ENCODE measurements at regions not wholly inside any gene's neighbourhood (a gene's known extent, or its start where the extent isn't known, plus 50 kb on each side); places are given as distances from the start of the nearest gene placed in this dataset.

DNA sequence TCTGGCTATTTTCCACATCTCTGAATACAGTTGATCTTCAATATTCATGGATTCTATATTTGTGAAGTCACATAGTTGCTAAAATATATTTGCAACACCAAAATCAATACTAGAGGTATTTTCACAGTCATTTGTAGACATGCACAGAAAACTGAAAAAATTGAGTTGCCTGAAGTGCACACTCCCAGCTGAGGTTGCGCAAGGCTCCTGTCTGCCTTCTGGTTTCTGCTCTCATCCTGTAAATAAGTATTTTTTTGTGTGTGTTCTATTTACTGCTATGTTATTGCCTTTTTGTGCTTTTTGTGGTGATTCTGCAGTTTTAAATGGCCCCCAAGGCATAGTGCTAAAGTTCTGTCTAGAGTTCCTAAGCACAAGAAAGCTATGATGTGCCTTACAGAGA lies 371.1 kb upstream of the GRAMD2B start:
- no peak for DNase-seq (ENCODE audit: low spot score in 2 of 2)
- no peak overlapping the region for H3K4me3 ChIP-seq (ENCODE audit: low read depth, poor library complexity, severe bottlenecking)
- TF ChIP-seq POLR2A (IDR thresholded peaks at IDR 0.05) = no peak
- TF ChIP-seq, protein P1, sequence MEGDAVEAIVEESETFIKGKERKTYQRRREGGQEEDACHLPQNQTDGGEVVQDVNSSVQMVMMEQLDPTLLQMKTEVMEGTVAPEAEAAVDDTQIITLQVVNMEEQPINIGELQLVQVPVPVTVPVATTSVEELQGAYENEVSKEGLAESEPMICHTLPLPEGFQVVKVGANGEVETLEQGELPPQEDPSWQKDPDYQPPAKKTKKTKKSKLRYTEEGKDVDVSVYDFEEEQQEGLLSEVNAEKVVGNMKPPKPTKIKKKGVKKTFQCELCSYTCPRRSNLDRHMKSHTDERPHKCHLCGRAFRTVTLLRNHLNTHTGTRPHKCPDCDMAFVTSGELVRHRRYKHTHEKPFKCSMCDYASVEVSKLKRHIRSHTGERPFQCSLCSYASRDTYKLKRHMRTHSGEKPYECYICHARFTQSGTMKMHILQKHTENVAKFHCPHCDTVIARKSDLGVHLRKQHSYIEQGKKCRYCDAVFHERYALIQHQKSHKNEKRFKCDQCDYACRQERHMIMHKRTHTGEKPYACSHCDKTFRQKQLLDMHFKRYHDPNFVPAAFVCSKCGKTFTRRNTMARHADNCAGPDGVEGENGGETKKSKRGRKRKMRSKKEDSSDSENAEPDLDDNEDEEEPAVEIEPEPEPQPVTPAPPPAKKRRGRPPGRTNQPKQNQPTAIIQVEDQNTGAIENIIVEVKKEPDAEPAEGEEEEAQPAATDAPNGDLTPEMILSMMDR (IDR thresholded peaks at IDR 0.05) = no peak
- WGBS, 2 donors = 67 to 86% methylated on average over 1 of the region's 1 CpG
- intact Hi-C loops (cut with DNase I; ENCODE audit: low total_unique reads) = no loop called here

DNA sequence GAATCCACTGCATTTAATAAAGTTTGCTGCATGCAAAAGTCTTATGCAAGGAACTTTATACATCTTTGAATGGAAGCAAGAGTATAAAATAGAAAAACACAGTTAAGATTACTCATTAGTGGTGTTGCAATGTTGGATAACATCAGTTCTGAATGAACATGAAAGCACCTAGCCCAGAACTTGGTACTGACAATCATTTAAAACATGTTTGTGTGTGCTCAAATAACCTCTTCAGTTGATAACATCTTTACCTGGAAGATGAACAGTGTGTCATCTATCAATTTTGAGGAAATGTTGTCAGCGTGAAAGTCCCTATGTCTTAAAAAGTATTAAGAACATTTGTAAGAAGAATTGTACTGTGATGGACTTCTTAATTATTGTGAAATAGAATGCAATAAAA lies 370.4 kb upstream of the GRAMD2B start:
- H3K4me3 ChIP-seq (ENCODE audit: low read depth, poor library complexity, severe bottlenecking) = no peak overlapping the region
- DNase-seq (ENCODE audit: low spot score in 2 of 2) = no peak
- no peak for TF ChIP-seq POLR2A (IDR thresholded peaks at IDR 0.05)
- TF ChIP-seq, protein P1 (IDR thresholded peaks at IDR 0.05) = no peak
- intact Hi-C loops (cut with DNase I; ENCODE audit: low total_unique reads) = no loop called here
- 61 to 71% methylated on average over 1 of the region's 1 CpG for WGBS, 2 donors

GRCh38 chr5:126053630-126054029 lies 369.6 kb upstream of the GRAMD2B start:
- no peak overlapping the region for H3K4me3 ChIP-seq (ENCODE audit: low read depth, poor library complexity, severe bottlenecking)
- 55 to 59% methylated on average over 2 of the region's 2 CpGs for WGBS, 2 donors
- no peak for TF ChIP-seq POLR2A (IDR thresholded peaks at IDR 0.05)
- TF ChIP-seq, protein P1 (IDR thresholded peaks at IDR 0.05) = no peak
- DNase-seq (ENCODE audit: low spot score in 2 of 2) = no peak
- intact Hi-C loops (cut with DNase I; ENCODE audit: low total_unique reads) = no loop called here

- intact Hi-C loops (cut with DNase I; ENCODE audit: low total_unique reads) = no loop called here
- TF ChIP-seq, protein P1 (IDR thresholded peaks at IDR 0.05) = no peak
- no peak for TF ChIP-seq POLR2A (IDR thresholded peaks at IDR 0.05)
- WGBS, 2 donors = 46 to 52% methylated on average over 10 of the region's 10 CpGs
- no peak for DNase-seq (ENCODE audit: low spot score in 2 of 2)
- H3K4me3 ChIP-seq (ENCODE audit: low read depth, poor library complexity, severe bottlenecking) = no peak overlapping the region
Observed at GRCh38 chr5:126054577-126055347, 368.4 kb upstream of the GRAMD2B start.

- 76 to 84% methylated on average over 2 of the region's 2 CpGs for WGBS, 2 donors
- intact Hi-C loops (cut with DNase I; ENCODE audit: low total_unique reads) = no loop called here
- DNase-seq (ENCODE audit: low spot score in 2 of 2) = no peak
- H3K4me3 ChIP-seq (ENCODE audit: low read depth, poor library complexity, severe bottlenecking) = no peak overlapping the region
- TF ChIP-seq POLR2A (IDR thresholded peaks at IDR 0.05) = no peak
- TF ChIP-seq, protein P1 (IDR thresholded peaks at IDR 0.05) = no peak
Observed at GRCh38 chr5:126055348-126055729, 367.9 kb upstream of the GRAMD2B start.

GRCh38 chr5:126056352-126056751 lies 366.9 kb upstream of the GRAMD2B start:
- 65 to 72% methylated on average over 1 of the region's 1 CpG for WGBS, 2 donors
- DNase-seq (ENCODE audit: low spot score in 2 of 2) = no peak
- TF ChIP-seq, protein P1 (IDR thresholded peaks at IDR 0.05) = no peak
- TF ChIP-seq POLR2A (IDR thresholded peaks at IDR 0.05) = no peak
- intact Hi-C loops (cut with DNase I; ENCODE audit: low total_unique reads) = no loop called here
- no peak overlapping the region for H3K4me3 ChIP-seq (ENCODE audit: low read depth, poor library complexity, severe bottlenecking)

All from lower leg skin (tissue), 4 donors.